ENCODE measurements at regions not wholly inside any gene's neighbourhood (a gene's known extent, or its start where the extent isn't known, plus 50 kb on each side); places are given as distances from the start of the nearest gene placed in this dataset.

- H3K9me3 ChIP-seq = no peaks in the 10 kb centered on the region
- no peaks in the 10 kb centered on the region for H3K36me3 ChIP-seq
- no peak overlapping the region for H3K4me3 ChIP-seq
- no peak for DNase-seq
- no peaks in the 10 kb centered on the region for H3K27me3 ChIP-seq
These were observed 51.9 kb upstream of the IYD start for GRCh38 chr6:150316936-150317335.

Data from MG63 (cell line).